HEK293T (cell line): ENCODE measurements at regions not wholly inside any gene's neighbourhood (a gene's known extent, or its start where the extent isn't known, plus 50 kb on each side); places are given as distances from the start of the nearest gene placed in this dataset.

ENCODE experiments used
- CTCF ChIA-PET: fragments of 350-600 bp; formaldehyde crosslinking; extraction: SDS; loops from one replicate; lab custom pipeline; 2021; ENCODE audit warnings: antibody characterized with exemption, inconsistent platforms; lab: Yijun Ruan, JAX
- POLR2A ChIA-PET: fragments of 350-600 bp; formaldehyde crosslinking; extraction: SDS; loops from one replicate; lab custom pipeline; 2020; ENCODE audit warnings: antibody characterized with exemption, inconsistent platforms; lab: Yijun Ruan, JAX
- DNase-seq: peaks from one replicate; pipeline ENCODE4 v3.0.0; 2012; ENCODE audit warnings: mixed read lengths; ENCODE audit errors: extremely low spot score
- ARNT ChIP-seq: fragments of 450-650 bp; IDR thresholded peaks from 2 replicates; pipeline ENCODE4 v1.6.1; 2017; ENCODE audit warnings: mild to moderate bottlenecking
- BHLHE40 ChIP-seq: fragments of 450-650 bp; IDR thresholded peaks from 2 replicates; pipeline ENCODE4 v1.6.1; 2016; ENCODE audit warnings: mild to moderate bottlenecking, moderate library complexity, borderline replicate concordance
- CTBP1 ChIP-seq: fragments of 450-650 bp; IDR thresholded peaks from 2 replicates; pipeline ENCODE4 v1.6.1; 2016; ENCODE audit warnings: borderline replicate concordance
- ELF4 ChIP-seq: fragments of 450-650 bp; IDR thresholded peaks from 2 replicates; pipeline ENCODE4 v1.6.1; 2017; ENCODE audit warnings: antibody characterized with exemption
- FOXA1 ChIP-seq: fragments of 450-650 bp; IDR thresholded peaks from 2 replicates; pipeline ENCODE4 v1.6.1; 2016; ENCODE audit warnings: mild to moderate bottlenecking
- FOXK2 ChIP-seq: fragments of 450-650 bp; IDR thresholded peaks from 2 replicates; pipeline ENCODE4 v1.6.1; 2016; ENCODE audit warnings: mild to moderate bottlenecking
- FOXM1 ChIP-seq: fragments of 450-650 bp; IDR thresholded peaks from 2 replicates; pipeline ENCODE4 v1.6.1; 2017; ENCODE audit warnings: mild to moderate bottlenecking, borderline replicate concordance
- HDGF ChIP-seq: fragments of 450-650 bp; IDR thresholded peaks from 2 replicates; pipeline ENCODE4 v1.6.1; 2017; ENCODE audit warnings: antibody characterized with exemption, borderline replicate concordance
- L3MBTL2 ChIP-seq: fragments of 450-650 bp; conservative IDR thresholded peaks from 2 replicates; pipeline ENCODE4 v1.6.1; 2016; ENCODE audit warnings: mild to moderate bottlenecking
- LEF1 ChIP-seq: fragments of 450-650 bp; IDR thresholded peaks from 2 replicates; pipeline ENCODE4 v1.6.1; 2017; ENCODE audit warnings: mild to moderate bottlenecking, borderline replicate concordance
- NFRKB ChIP-seq: fragments of 450-650 bp; IDR thresholded peaks from 2 replicates; pipeline ENCODE4 v1.6.1; 2016; ENCODE audit warnings: mild to moderate bottlenecking, moderate library complexity
- SP1 ChIP-seq: fragments of 450-650 bp; IDR thresholded peaks from 2 replicates; pipeline ENCODE4 v1.6.1; 2017
- SUZ12 ChIP-seq: fragments of 450-650 bp; IDR thresholded peaks from 2 replicates; pipeline ENCODE4 v1.6.1; 2016; ENCODE audit warnings: mild to moderate bottlenecking
- TARDBP ChIP-seq: fragments of 450-650 bp; IDR thresholded peaks from 2 replicates; pipeline ENCODE4 v1.6.1; 2016
- ZNF384 ChIP-seq: fragments of 450-650 bp; IDR thresholded peaks from 2 replicates; pipeline ENCODE4 v1.6.1; 2016
- TF ChIP-seq, protein P1 (sequence below): fragments of 450-650 bp; IDR thresholded peaks from 2 replicates; pipeline ENCODE4 v1.6.1; 2016

DNA sequence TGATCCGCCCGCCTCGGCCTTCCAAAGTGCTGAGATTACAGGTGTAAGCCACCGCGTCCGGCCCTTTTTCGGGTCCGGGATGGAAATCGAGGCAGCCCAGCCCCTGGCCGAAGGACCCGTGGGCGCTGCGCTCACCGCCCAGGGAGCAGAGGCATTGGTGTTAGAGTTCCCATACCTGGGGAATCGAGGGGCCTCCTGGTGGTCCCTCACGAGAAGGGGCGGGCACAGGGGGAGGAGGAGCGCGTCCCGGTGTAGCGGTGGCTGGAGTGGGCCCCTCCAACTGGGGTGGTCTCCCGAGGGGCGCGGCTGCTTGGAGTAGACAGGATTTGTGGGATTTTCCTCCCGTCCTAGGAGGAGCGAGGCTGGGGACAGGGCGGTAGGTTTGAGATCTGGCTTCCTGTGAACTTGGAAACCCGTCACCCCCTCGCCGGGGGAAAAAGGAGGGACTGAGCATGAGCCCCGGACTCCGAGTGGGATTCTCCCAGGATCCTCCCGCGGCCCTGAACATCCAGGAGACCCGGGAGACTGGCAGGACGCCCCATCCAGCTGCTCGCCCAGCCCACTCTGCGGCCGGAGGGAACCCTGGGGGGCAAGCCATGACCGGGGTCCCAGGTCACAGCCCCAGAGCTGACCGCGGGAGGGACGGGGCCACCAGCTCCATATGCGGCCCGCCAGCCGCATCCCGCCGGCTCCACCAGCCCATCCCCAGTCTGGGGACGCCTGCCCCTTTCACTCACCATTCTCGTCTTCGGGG, 70.9 kb downstream of the ASCL4 start:
- no peak for TF ChIP-seq ZNF384
- no peak for TF ChIP-seq L3MBTL2
- TF ChIP-seq FOXM1: no peak
- TF ChIP-seq BHLHE40: no peak
- TF ChIP-seq NFRKB: no peak
- no peak for TF ChIP-seq FOXK2
- TF ChIP-seq SUZ12: no peak
- TF ChIP-seq, protein P1, sequence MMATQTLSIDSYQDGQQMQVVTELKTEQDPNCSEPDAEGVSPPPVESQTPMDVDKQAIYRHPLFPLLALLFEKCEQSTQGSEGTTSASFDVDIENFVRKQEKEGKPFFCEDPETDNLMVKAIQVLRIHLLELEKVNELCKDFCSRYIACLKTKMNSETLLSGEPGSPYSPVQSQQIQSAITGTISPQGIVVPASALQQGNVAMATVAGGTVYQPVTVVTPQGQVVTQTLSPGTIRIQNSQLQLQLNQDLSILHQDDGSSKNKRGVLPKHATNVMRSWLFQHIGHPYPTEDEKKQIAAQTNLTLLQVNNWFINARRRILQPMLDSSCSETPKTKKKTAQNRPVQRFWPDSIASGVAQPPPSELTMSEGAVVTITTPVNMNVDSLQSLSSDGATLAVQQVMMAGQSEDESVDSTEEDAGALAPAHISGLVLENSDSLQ: no peak
- TF ChIP-seq ARNT: no peak
- no peak for TF ChIP-seq FOXA1
- TF ChIP-seq HDGF: no peak
- no peak for TF ChIP-seq TARDBP
- no peak for TF ChIP-seq CTBP1
- no peak for TF ChIP-seq ELF4
- ChIA-PET POLR2A (no interaction called here), CTCF (no interaction called here)
- DNase-seq: no peak

DNA sequence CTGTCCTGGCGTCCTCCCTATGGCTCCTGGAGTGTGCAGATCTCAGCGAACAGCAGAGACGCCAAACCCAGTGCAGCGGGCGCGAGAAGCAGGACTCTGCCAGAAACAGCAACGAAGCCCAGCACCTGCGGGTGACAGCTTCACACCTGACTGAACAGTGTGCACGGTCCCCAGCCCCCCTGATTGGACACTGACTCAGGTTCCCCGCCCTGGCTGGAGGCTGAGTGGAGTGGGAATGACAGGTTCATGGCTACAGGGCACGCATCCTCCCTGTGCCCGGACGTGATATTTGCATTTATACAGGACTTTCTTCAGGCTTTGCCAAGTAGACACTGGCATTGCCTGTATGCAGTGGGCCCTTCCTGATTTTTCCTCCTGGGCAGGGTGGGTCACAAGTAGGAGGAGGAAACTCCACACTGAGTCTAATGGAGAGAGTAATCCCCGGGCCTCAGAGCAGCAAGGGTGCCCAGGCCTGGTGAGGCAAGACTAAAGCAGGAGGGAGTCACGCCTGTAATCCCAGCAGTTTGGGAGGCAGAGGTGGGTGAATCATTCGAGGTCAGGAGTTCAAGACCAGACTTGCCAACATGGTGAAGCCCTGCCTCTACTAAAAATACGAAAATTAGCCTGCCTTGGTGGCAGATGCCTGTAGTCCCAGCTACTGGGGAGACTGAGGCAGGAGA, 71.6 kb downstream of the ASCL4 start:
- no peak for DNase-seq
- ChIA-PET CTCF (no interaction called here), POLR2A (no interaction called here)
- TF ChIP-seq ARNT (no peak), ELF4 (no peak), FOXM1 (no peak), FOXK2 (no peak), CTBP1 (no peak), SP1 (no peak), FOXA1 (no peak), NFRKB (no peak), LEF1 (no peak), L3MBTL2 (no peak)

DNA sequence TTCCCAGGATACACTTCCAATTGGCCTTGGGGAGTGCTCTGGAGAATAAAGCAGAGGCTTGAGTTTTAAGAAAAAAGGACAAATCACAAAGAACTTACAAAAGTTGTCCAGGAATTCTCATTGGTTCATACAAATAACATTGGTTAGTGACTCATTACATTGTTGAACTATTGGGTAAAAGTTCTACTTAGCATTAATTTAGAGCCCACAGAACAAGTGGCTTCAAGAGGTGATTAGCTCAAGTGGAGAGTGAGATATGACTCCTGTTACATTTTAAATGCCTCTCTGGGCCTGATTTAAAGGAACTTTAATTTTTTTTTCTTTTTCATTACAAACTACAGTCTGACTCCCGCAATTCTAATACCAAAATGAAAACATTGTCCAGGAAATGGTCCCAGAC, 72.9 kb downstream of the ASCL4 start:
- ChIA-PET CTCF (no interaction called here), POLR2A (no interaction called here)
- no peak for DNase-seq
- TF ChIP-seq ELF4: no peak
- no peak for TF ChIP-seq BHLHE40
- no peak for TF ChIP-seq SUZ12
- no peak for TF ChIP-seq CTBP1
- TF ChIP-seq L3MBTL2: no peak
- TF ChIP-seq FOXA1: no peak
- TF ChIP-seq NFRKB: no peak
- TF ChIP-seq FOXM1: no peak
- no peak for TF ChIP-seq HDGF
- TF ChIP-seq SP1: no peak

- no peak for DNase-seq
- ChIA-PET CTCF (no interaction called here), POLR2A (no interaction called here)
- TF ChIP-seq FOXK2: no peak
- TF ChIP-seq, protein P1: no peak
- no peak for TF ChIP-seq TARDBP
- no peak for TF ChIP-seq LEF1
Observed at GRCh38 chr12:107847830-107848229, 73.3 kb downstream of the ASCL4 start.

GRCh38 chr12:107853479-107853878, 79.0 kb downstream of the ASCL4 start:
- CTCF ChIA-PET: interaction anchor here (0.6 kb wide), 1 partner anchor 736 kb away, joined by 4 read pairs; no protein-coding TSS in a partner anchor
- DNase-seq: no peak
- POLR2A ChIA-PET: no interaction called here
- no peak for TF ChIP-seq CTBP1
- no peak for TF ChIP-seq L3MBTL2
- TF ChIP-seq NFRKB: no peak
- TF ChIP-seq HDGF: no peak
- no peak for TF ChIP-seq LEF1
- TF ChIP-seq SP1: no peak
- TF ChIP-seq, protein P1: no peak
- TF ChIP-seq TARDBP: no peak
- TF ChIP-seq SUZ12: no peak
- no peak for TF ChIP-seq BHLHE40
- no peak for TF ChIP-seq ELF4
- TF ChIP-seq FOXK2: no peak
- no peak for TF ChIP-seq ZNF384
- TF ChIP-seq ARNT: no peak
- TF ChIP-seq FOXA1: no peak
- TF ChIP-seq FOXM1: no peak

DNA sequence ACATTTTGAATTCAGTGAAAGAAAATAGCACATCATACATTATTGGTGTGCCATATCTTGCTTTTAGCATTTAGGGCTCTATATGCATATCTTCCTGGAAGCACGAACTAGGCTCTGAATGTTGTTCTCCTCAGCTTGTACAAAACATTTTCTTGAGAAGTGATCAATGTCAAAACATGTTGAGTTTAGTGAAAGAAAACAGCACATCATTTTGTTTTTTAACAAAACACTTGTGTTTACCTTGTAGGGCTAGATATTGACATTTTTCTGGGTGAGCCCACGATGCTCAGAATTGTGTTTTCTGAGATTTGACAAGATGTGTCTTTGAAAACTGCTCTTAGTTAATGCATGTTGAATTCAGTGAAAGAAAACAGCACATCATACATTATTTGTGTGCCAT, 81.0 kb downstream of the ASCL4 start:
- CTCF ChIA-PET: no interaction called here

More for the DNA sequence above, 81.0 kb downstream of the ASCL4 start:
- DNase-seq: no peak
- TF ChIP-seq CTBP1: no peak
- TF ChIP-seq SUZ12: no peak
- no peak for TF ChIP-seq HDGF
- TF ChIP-seq ARNT: no peak
- no peak for TF ChIP-seq ZNF384
- TF ChIP-seq TARDBP: no peak
- TF ChIP-seq FOXK2: no peak
- TF ChIP-seq, protein P1: no peak
- no peak for TF ChIP-seq FOXA1
- TF ChIP-seq SP1: no peak
- TF ChIP-seq FOXM1: no peak
- no peak for TF ChIP-seq ELF4
- TF ChIP-seq L3MBTL2: no peak
- no peak for TF ChIP-seq LEF1
- POLR2A ChIA-PET: no interaction called here
